PC-9 (cell line): ENCODE measurements at regions not wholly inside any gene's neighbourhood (a gene's known extent, or its start where the extent isn't known, plus 50 kb on each side); places are given as distances from the start of the nearest gene placed in this dataset.

Experiments
- CTCF ChIP-seq: fragments of 200-600 bp; sonication (generic); conservative IDR thresholded peaks from 2 replicates; pipeline ENCODE4 v1.6.1; 2017; ENCODE audit warnings: mixed run types, antibody characterized with exemption, mild to moderate bottlenecking, moderate library complexity
- EZH2 ChIP-seq: fragments of 200-600 bp; sonication (generic); IDR thresholded peaks from 2 replicates; pipeline ENCODE4 v1.8.0; 2017; ENCODE audit warnings: antibody characterized with exemption, low read depth

GRCh38 chr2:133788386-133788785, 220.1 kb upstream of the NCKAP5 start:
- TF ChIP-seq CTCF, result no peak
- no peak for TF ChIP-seq EZH2
